Suppressor macrophage treated with lipopolysaccharide for 4 hours (primary cell): ENCODE measurements at regions not wholly inside any gene's neighbourhood (a gene's known extent, or its start where the extent isn't known, plus 50 kb on each side); places are given as distances from the start of the nearest gene placed in this dataset.

Experiments
- DNase-seq: peaks from one replicate; pipeline ENCODE4 v3.0.0-alpha.2; 2020

GRCh38 chr11:76276046-76276780 is 69.9 kb upstream of the WNT11 start:
- no peak for DNase-seq

- DNase-seq, result no peak
Measured at GRCh38 chr11:76275446-76275845, 69.1 kb upstream of the WNT11 start.

DNA sequence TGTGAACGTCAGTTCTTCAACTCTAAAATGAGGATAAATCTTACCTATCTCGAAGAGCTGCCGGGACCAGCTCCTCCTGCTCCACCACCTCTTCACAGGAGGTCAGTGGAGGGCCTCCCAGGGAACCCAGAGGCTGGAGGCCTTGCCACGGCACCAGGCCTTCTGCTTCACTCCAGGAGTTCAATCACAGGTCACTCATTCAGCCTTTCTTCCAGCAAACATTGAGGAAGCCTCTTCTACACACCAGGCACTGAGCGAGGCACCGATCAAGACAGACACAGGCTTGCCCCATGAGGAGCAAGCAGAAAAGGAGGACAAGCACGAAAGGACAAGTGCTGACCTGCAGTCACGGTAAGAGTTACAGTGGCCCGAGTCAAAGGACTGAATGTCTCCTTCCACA is 64.8 kb upstream of the WNT11 start:
- no peak for DNase-seq

- DNase-seq, result no peak
Measured at GRCh38 chr11:76270389-76270788, 64.1 kb upstream of the WNT11 start.

GRCh38 chr11:76269661-76270261 is 63.5 kb upstream of the WNT11 start:
- DNase-seq, result no peak

GRCh38 chr11:76269247-76269646 is 62.9 kb upstream of the WNT11 start:
- no peak for DNase-seq

DNA sequence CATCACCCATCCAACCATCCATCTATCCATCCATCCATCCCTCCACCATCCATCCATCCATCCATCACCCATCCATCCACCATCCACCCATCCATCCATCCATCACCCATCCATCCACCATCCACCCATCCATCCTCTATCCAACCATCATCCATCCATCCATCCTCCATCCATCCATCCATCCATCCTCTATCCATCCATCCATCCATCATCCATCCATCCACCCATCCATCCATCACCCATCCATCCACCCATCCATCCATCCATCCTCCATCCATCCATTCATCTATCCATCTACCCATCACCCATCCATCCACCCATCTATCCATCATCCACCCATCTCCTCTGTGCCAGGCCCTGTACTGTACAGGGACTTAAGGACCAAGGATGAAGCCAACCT is 62.2 kb upstream of the WNT11 start:
- no peak for DNase-seq

- DNase-seq, result no peak
Measured at GRCh38 chr11:76267556-76267955, 61.3 kb upstream of the WNT11 start.

- peak; percentile 7 for DNase-seq
Measured at GRCh38 chr11:76266286-76267100, 60.2 kb upstream of the WNT11 start.

DNA sequence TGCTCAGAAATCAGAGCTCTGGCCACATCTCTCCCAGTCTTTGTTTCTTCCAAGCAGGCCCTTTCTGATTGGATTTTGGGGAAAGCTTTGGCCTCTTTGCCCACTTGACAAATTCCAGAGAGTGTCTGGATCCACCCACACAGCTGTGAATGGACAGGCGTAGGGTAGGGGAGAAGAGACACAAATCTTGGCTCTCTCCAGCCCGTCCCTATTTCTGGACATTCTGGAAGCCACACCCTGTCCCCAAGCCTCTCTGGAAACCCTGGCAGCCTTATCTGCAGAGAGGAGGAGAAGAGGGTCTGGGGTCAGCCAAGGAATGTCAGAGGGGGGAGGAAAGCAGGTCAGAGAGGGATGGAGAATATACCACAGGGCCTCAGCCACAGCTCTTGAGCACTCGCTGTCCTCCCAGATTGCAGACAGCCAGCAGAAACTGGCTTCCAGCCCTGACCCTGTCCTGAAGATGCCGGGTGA is 59.5 kb upstream of the WNT11 start:
- DNase-seq, result no peak

DNA sequence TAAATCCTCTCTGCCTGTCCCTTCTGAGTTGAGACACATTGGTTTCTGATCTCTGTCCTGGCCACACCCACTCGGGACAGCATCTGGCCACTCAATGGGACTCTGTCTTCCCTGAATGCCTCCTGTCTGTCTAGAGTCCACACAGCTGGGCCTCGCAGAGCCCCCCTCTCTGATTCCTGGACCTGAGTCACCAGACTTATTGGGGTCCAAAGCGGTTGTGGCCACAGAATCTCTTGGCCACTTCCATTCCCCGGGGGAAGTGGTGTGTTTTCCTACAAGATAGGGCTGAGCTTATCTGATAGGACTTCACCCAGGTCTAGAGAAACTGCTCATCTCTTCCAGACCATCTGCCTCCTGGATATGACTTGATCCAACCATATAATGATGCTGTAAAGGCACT is 57.4 kb upstream of the WNT11 start:
- no peak for DNase-seq

DNA sequence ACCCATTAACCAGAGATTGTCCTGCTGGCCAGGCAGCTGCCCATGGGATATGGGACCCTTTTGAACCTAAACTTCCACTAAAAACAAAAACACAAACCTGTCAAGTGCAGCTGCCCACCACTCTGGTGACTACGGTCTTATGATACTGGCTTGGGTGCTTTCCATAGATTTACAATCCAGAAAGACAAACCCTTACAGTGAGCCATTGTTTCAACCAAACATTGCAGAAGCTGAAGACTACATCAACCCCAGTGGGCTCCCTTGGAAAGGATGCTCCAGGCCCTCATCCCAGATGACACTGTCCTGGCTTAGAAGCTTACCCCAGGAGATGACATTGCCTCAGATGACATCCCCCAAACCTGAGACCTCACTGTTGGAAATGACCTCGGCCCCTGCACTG is 56.9 kb upstream of the WNT11 start:
- no peak for DNase-seq

- no peak for DNase-seq
Measured at GRCh38 chr11:76260296-76260925, 54.1 kb upstream of the WNT11 start.

DNA sequence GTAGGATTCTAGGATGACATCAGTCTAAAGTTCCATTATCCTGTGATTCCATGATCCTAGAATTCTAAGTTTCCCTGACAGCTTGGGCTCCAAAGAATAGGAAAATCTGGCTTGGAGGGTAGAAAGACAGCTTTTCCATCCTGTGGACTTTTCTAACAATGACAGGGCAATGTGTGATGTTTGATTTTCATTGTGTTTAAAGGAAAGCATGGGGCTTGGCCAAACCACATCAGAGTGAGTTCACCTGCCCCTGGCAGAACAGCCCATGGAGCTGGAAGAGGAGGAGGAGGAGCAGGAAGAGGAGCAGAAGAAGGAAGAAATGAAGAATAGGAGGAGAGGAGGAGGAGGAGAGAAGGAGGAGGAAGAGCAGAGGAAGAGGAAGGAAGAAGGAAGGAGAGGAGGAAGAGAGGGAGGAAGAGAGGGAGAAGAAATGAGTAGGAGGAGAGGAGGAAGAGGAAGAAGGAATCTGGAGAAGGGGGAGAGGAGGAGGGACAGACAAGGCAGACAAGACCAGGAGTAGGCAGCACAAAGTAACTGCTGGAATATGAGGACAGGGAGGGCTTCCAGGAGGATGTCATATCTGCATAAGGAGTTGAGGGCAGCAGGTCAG is 53.1 kb upstream of the WNT11 start:
- DNase-seq, result no peak

GRCh38 chr11:76257074-76257719 is 50.9 kb upstream of the WNT11 start:
- no peak for DNase-seq

- no peak for DNase-seq
Measured at GRCh38 chr11:76256448-76256847, 50.1 kb upstream of the WNT11 start.
